ENCODE measurements at regions not wholly inside any gene's neighbourhood (a gene's known extent, or its start where the extent isn't known, plus 50 kb on each side); places are given as distances from the start of the nearest gene placed in this dataset.

DNA sequence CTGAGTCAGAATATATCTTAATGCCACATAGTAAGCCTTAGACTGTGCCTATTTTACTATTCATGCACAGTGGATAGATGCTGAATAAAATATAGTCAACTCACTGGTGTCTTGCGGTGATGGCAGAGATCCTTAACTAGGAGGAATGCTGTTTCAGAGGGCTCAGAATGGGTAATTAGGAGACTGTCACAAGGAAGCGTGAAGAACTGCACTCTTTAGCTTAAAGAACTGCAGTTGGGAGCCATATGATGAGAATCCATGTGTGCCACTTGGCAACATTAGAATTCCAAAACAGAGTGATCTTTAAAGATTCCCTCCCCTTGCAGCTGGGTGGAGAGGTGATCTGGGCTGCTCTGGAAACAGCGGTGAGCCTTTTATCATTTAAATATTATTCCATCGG, 357.6 kb downstream of the MCTP2 start:
- TF ChIP-seq TAF1 (IDR thresholded peaks at IDR 0.05; ENCODE audit: borderline replicate concordance, insufficient read depth, low read length) (no peak), POLR2AphosphoS5 (IDR thresholded peaks at IDR 0.05; ENCODE audit: low read depth, low read length) (no peak), SIN3A (IDR thresholded peaks at IDR 0.05; ENCODE audit: borderline replicate concordance, insufficient read depth, low read length) (no peak), FOXP2 (optimal IDR thresholded peaks at IDR 0.05; ENCODE audit: borderline replicate concordance, extremely low read depth, extremely low read length, insufficient read depth) (no peak)
- TF ChIP-seq, protein P1, sequence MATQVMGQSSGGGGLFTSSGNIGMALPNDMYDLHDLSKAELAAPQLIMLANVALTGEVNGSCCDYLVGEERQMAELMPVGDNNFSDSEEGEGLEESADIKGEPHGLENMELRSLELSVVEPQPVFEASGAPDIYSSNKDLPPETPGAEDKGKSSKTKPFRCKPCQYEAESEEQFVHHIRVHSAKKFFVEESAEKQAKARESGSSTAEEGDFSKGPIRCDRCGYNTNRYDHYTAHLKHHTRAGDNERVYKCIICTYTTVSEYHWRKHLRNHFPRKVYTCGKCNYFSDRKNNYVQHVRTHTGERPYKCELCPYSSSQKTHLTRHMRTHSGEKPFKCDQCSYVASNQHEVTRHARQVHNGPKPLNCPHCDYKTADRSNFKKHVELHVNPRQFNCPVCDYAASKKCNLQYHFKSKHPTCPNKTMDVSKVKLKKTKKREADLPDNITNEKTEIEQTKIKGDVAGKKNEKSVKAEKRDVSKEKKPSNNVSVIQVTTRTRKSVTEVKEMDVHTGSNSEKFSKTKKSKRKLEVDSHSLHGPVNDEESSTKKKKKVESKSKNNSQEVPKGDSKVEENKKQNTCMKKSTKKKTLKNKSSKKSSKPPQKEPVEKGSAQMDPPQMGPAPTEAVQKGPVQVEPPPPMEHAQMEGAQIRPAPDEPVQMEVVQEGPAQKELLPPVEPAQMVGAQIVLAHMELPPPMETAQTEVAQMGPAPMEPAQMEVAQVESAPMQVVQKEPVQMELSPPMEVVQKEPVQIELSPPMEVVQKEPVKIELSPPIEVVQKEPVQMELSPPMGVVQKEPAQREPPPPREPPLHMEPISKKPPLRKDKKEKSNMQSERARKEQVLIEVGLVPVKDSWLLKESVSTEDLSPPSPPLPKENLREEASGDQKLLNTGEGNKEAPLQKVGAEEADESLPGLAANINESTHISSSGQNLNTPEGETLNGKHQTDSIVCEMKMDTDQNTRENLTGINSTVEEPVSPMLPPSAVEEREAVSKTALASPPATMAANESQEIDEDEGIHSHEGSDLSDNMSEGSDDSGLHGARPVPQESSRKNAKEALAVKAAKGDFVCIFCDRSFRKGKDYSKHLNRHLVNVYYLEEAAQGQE (IDR thresholded peaks at IDR 0.05; ENCODE audit: insufficient read depth in 1 of 2, low read depth in 2 of 2, low read length in 2 of 2) = no peak

Data from PFSK-1 (cell line).